Astrocyte (in vitro differentiated cells and primary cell): ENCODE measurements at regions not wholly inside any gene's neighbourhood (a gene's known extent, or its start where the extent isn't known, plus 50 kb on each side); places are given as distances from the start of the nearest gene placed in this dataset.

Source experiments
- DNase-seq: peaks from one replicate; pipeline ENCODE4 v3.0.0-alpha.2; 2010; ENCODE audit warnings: low read depth
- FAIRE-seq: peaks from 2 replicates; lab custom pipeline; 2011; peaks lifted over from hg19 to GRCh38; lab: Jason Lieb, UNC
- H2AFZ ChIP-seq: 2 replicates; pipeline ENCODE4 v1.6.0; 2012; ENCODE audit warnings: low read depth, low read length, inconsistent platforms
- H3K27ac ChIP-seq: 2 replicates; pipeline ENCODE4 v1.5.1; 2011; ENCODE audit warnings: low read depth, low read length, inconsistent platforms
- H3K27me3 ChIP-seq: 2 replicates; pipeline ENCODE4 v1.6.0; 2011; ENCODE audit warnings: low read length, inconsistent platforms; ENCODE audit not compliant: insufficient read depth
- H3K36me3 ChIP-seq: 2 replicates; pipeline ENCODE4 v1.5.1; 2011; ENCODE audit warnings: low read length, inconsistent platforms; ENCODE audit not compliant: insufficient read depth
- H3K4me1 ChIP-seq: 2 replicates; pipeline ENCODE4 v1.5.1; 2011; ENCODE audit warnings: low read length, inconsistent platforms; ENCODE audit not compliant: insufficient read depth
- H3K4me2 ChIP-seq: 2 replicates; pipeline ENCODE4 v1.6.0; 2012; ENCODE audit warnings: low read length, inconsistent platforms
- H3K4me3 ChIP-seq: 2 replicates; pipeline ENCODE4 v1.5.1; 2011; ENCODE audit warnings: low read depth, mild to moderate bottlenecking, low read length, inconsistent platforms; ENCODE audit not compliant: insufficient read depth
- H3K79me2 ChIP-seq: 2 replicates; pipeline ENCODE4 v1.6.0; 2012; ENCODE audit warnings: mild to moderate bottlenecking, low read length, inconsistent platforms; ENCODE audit not compliant: insufficient read depth
- H3K9ac ChIP-seq: 2 replicates; pipeline ENCODE4 v1.6.0; 2012; ENCODE audit warnings: mild to moderate bottlenecking, low read length, inconsistent platforms
- H3K9me3 ChIP-seq: 2 replicates; pipeline ENCODE4 v1.5.1; 2012; ENCODE audit warnings: low read depth, mild to moderate bottlenecking, low read length, inconsistent platforms; ENCODE audit not compliant: insufficient read depth
- H4K20me1 ChIP-seq: 2 replicates; pipeline ENCODE4 v1.6.0; 2012; ENCODE audit warnings: low read length, inconsistent platforms; ENCODE audit not compliant: insufficient read depth
- H3K27ac Mint-ChIP-seq: one replicate; pipeline ENCODE4 v1.8.0; 2021; ENCODE audit warnings: mild to moderate bottlenecking, mixed read lengths; ENCODE audit not compliant: unreplicated experiment
- H3K27me3 Mint-ChIP-seq: one replicate; pipeline ENCODE4 v1.8.0; 2021; ENCODE audit warnings: low read depth, mixed read lengths; ENCODE audit not compliant: unreplicated experiment
- H3K36me3 Mint-ChIP-seq: one replicate; pipeline ENCODE4 v1.8.0; 2021; ENCODE audit warnings: low read depth, mixed read lengths; ENCODE audit not compliant: unreplicated experiment
- H3K4me1 Mint-ChIP-seq: one replicate; pipeline ENCODE4 v1.8.0; 2021; ENCODE audit warnings: low read depth, mixed read lengths; ENCODE audit not compliant: unreplicated experiment
- H3K4me3 Mint-ChIP-seq: one replicate; pipeline ENCODE4 v1.8.0; 2021; ENCODE audit warnings: mild to moderate bottlenecking, moderate library complexity, mixed read lengths; ENCODE audit not compliant: unreplicated experiment
- H3K9me3 Mint-ChIP-seq: one replicate; pipeline ENCODE4 v1.8.0; 2021; ENCODE audit warnings: mild to moderate bottlenecking, mixed read lengths; ENCODE audit not compliant: unreplicated experiment
- EZH2 ChIP-seq: IDR thresholded peaks from 2 replicates; pipeline ENCODE4 v1.6.1; 2012; ENCODE audit warnings: mild to moderate bottlenecking, low read length, inconsistent platforms; ENCODE audit not compliant: insufficient read depth
- TF ChIP-seq, protein P1 (sequence below): IDR thresholded peaks from 2 replicates; pipeline ENCODE4 v1.5.1; 2011; ENCODE audit warnings: low read depth, mild to moderate bottlenecking, inconsistent platforms, low read length, moderate library complexity; ENCODE audit not compliant: insufficient read depth

GRCh38 chr18:78046631-78047030 is 797.0 kb downstream of the GALR1 start:
- Mint-ChIP-seq H3K4me1 (no peaks in the 10 kb centered on the region), H3K27ac (no peak overlapping the region), H3K9me3 (peaks cover 8% of the 10 kb centered on the region), H3K36me3 (no peaks in the 10 kb centered on the region), H3K4me3 (no peak overlapping the region), H3K27me3 (no peaks in the 10 kb centered on the region)
- Histone ChIP-seq H3K9ac (no peak overlapping the region), H3K4me3 (no peak overlapping the region), H3K9me3 (peaks cover 3% of the 10 kb centered on the region), H2AFZ (no peak overlapping the region), H3K36me3 (no peaks in the 10 kb centered on the region), H3K27me3 (no peaks in the 10 kb centered on the region), H3K79me2 (no peaks in the 10 kb centered on the region), H4K20me1 (no peaks in the 10 kb centered on the region), H3K27ac (no peak overlapping the region), H3K4me1 (no peaks in the 10 kb centered on the region), H3K4me2 (no peak overlapping the region)
- no peak for FAIRE-seq
- DNase-seq: no peak
- no peak for TF ChIP-seq EZH2
- TF ChIP-seq, protein P1, sequence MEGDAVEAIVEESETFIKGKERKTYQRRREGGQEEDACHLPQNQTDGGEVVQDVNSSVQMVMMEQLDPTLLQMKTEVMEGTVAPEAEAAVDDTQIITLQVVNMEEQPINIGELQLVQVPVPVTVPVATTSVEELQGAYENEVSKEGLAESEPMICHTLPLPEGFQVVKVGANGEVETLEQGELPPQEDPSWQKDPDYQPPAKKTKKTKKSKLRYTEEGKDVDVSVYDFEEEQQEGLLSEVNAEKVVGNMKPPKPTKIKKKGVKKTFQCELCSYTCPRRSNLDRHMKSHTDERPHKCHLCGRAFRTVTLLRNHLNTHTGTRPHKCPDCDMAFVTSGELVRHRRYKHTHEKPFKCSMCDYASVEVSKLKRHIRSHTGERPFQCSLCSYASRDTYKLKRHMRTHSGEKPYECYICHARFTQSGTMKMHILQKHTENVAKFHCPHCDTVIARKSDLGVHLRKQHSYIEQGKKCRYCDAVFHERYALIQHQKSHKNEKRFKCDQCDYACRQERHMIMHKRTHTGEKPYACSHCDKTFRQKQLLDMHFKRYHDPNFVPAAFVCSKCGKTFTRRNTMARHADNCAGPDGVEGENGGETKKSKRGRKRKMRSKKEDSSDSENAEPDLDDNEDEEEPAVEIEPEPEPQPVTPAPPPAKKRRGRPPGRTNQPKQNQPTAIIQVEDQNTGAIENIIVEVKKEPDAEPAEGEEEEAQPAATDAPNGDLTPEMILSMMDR: no peak

- no peak overlapping the region for H3K27ac ChIP-seq
- no peaks in the 10 kb centered on the region for H3K27me3 ChIP-seq
- H3K9ac ChIP-seq: no peak overlapping the region
- no peaks in the 10 kb centered on the region for H3K36me3 Mint-ChIP-seq
- peaks cover 11% of the 10 kb centered on the region for H3K9me3 Mint-ChIP-seq
- H2AFZ ChIP-seq: no peak overlapping the region
- H3K27me3 Mint-ChIP-seq: no peaks in the 10 kb centered on the region
- H3K79me2 ChIP-seq: no peaks in the 10 kb centered on the region
- TF ChIP-seq, protein P1: no peak
- TF ChIP-seq EZH2: no peak
- no peak for FAIRE-seq
- no peak for DNase-seq
- H3K27ac Mint-ChIP-seq: no peak overlapping the region
- H4K20me1 ChIP-seq: no peaks in the 10 kb centered on the region
- no peaks in the 10 kb centered on the region for H3K9me3 ChIP-seq
- no peaks in the 10 kb centered on the region for H3K4me1 ChIP-seq
- no peak overlapping the region for H3K4me2 ChIP-seq
- no peaks in the 10 kb centered on the region for H3K4me1 Mint-ChIP-seq
- H3K4me3 ChIP-seq: no peak overlapping the region
- no peak overlapping the region for H3K4me3 Mint-ChIP-seq
- H3K36me3 ChIP-seq: no peaks in the 10 kb centered on the region
Observed at GRCh38 chr18:78049281-78049680, 799.6 kb downstream of the GALR1 start.

GRCh38 chr18:78054801-78055200 is 805.2 kb downstream of the GALR1 start:
- H3K27ac Mint-ChIP-seq: no peak overlapping the region
- no peaks in the 10 kb centered on the region for H3K36me3 ChIP-seq
- H4K20me1 ChIP-seq: no peaks in the 10 kb centered on the region
- peaks cover 13% of the 10 kb centered on the region for H3K9me3 Mint-ChIP-seq
- no peak for TF ChIP-seq EZH2
- TF ChIP-seq, protein P1: no peak
- H2AFZ ChIP-seq: no peak overlapping the region
- H3K4me1 Mint-ChIP-seq: no peaks in the 10 kb centered on the region
- no peaks in the 10 kb centered on the region for H3K27me3 Mint-ChIP-seq
- H3K36me3 Mint-ChIP-seq: no peaks in the 10 kb centered on the region
- H3K4me3 Mint-ChIP-seq: no peak overlapping the region
- no peak overlapping the region for H3K27ac ChIP-seq
- no peak overlapping the region for H3K4me2 ChIP-seq
- H3K79me2 ChIP-seq: no peaks in the 10 kb centered on the region
- no peaks in the 10 kb centered on the region for H3K27me3 ChIP-seq
- no peak overlapping the region for H3K4me3 ChIP-seq
- no peak overlapping the region for H3K9ac ChIP-seq
- FAIRE-seq: no peak
- DNase-seq: no peak
- peaks cover 4% of the 10 kb centered on the region for H3K9me3 ChIP-seq
- no peaks in the 10 kb centered on the region for H3K4me1 ChIP-seq
